Neural cell (in vitro differentiated cells): ENCODE measurements at regions not wholly inside any gene's neighbourhood (a gene's known extent, or its start where the extent isn't known, plus 50 kb on each side); places are given as distances from the start of the nearest gene placed in this dataset.

Experiments used
- H2AFZ ChIP-seq: fragments of 200-600, 300-800 bp; sonication (generic), shearing (Covaris generic); 2 replicates; pipeline ENCODE4 v1.6.0; 2014; ENCODE audit warnings: low read depth, mild to moderate bottlenecking, antibody characterized with exemption, low read length, moderate library complexity
- H3F3A ChIP-seq: fragments of 200-600 bp; shearing (Covaris generic); 2 replicates; pipeline ENCODE4 v1.6.1; 2016; ENCODE audit warnings: mild to moderate bottlenecking, moderate library complexity, mixed read lengths, antibody characterized with exemption, low read length; ENCODE audit not compliant: insufficient read depth, poor library complexity, severe bottlenecking
- H3K27ac ChIP-seq: fragments of 200-600, 300-800 bp; sonication (generic), shearing (Covaris generic); 2 replicates; pipeline ENCODE4 v1.5.1; 2014; ENCODE audit warnings: mild to moderate bottlenecking, low read length, moderate library complexity
- H3K27me3 ChIP-seq: fragments of 300-800, 200-600 bp; sonication (generic), shearing (Covaris generic); 2 replicates; pipeline ENCODE4 v1.6.0; 2014; ENCODE audit warnings: mild to moderate bottlenecking, low read depth, low read length, moderate library complexity; ENCODE audit not compliant: insufficient read depth
- H3K36me3 ChIP-seq: fragments of 300-800, 200-600 bp; sonication (generic), shearing (Covaris generic); 2 replicates; pipeline ENCODE4 v1.5.1; 2014; ENCODE audit warnings: mild to moderate bottlenecking, antibody characterized with exemption, low read length, moderate library complexity; ENCODE audit not compliant: insufficient read depth
- H3K4me2 ChIP-seq: fragments of 300-800, 200-600 bp; sonication (generic), shearing (Covaris generic); 2 replicates; pipeline ENCODE4 v1.6.0; 2014; ENCODE audit warnings: mild to moderate bottlenecking, low read length
- H3K4me3 ChIP-seq: fragments of 300-800, 200-600 bp; sonication (generic), shearing (Covaris generic); 2 replicates; pipeline ENCODE4 v1.5.1; 2014; ENCODE audit warnings: mild to moderate bottlenecking, low read length, moderate library complexity
- H3K79me2 ChIP-seq: fragments of 200-600 bp; shearing (Covaris generic); replicated peaks from 2 replicates; pipeline ENCODE4 v1.6.0; 2014; ENCODE audit warnings: mild to moderate bottlenecking, low read length, moderate library complexity; ENCODE audit not compliant: insufficient read depth
- H3K9ac ChIP-seq: fragments of 300-800, 200-600 bp; sonication (generic), shearing (Covaris generic); 2 replicates; pipeline ENCODE4 v1.6.1; 2016; ENCODE audit warnings: mild to moderate bottlenecking, low read length, mixed read lengths
- H3K9me2 ChIP-seq: fragments of 200-600 bp; shearing (Covaris generic); 2 replicates; pipeline ENCODE4 v1.6.1; 2016; ENCODE audit warnings: mild to moderate bottlenecking, low read length, mixed read lengths; ENCODE audit not compliant: insufficient read depth
- H3K9me3 ChIP-seq: fragments of 200-600, 300-800 bp; sonication (generic), shearing (Covaris generic); 2 replicates; pipeline ENCODE4 v1.6.1; 2016; ENCODE audit warnings: mild to moderate bottlenecking, mixed run types, low read length, moderate library complexity, mixed read lengths
- H4K20me1 ChIP-seq: fragments of 200-600 bp; shearing (Covaris generic); 2 replicates; pipeline ENCODE4 v1.6.1; 2016; ENCODE audit warnings: mild to moderate bottlenecking, mixed run types; ENCODE audit not compliant: insufficient read depth
- EP300 ChIP-seq: fragments of 450-650 bp; conservative IDR thresholded peaks from 2 replicates; pipeline ENCODE4 v1.6.1; 2014; ENCODE audit warnings: antibody characterized with exemption, mild to moderate bottlenecking, moderate library complexity; ENCODE audit not compliant: poor library complexity, severe bottlenecking
- EZH2 ChIP-seq: fragments of 200-600, 300-800 bp; shearing (Covaris generic), sonication (generic); IDR thresholded peaks from 2 replicates; pipeline ENCODE4 v1.6.1; 2014; ENCODE audit warnings: antibody characterized with exemption, low read length, borderline replicate concordance, mild to moderate bottlenecking; ENCODE audit not compliant: insufficient read depth, poor library complexity, severe bottlenecking
- MXI1 ChIP-seq: fragments of 450-650 bp; conservative IDR thresholded peaks from 2 replicates; pipeline ENCODE4 v1.6.1; 2014; ENCODE audit warnings: antibody characterized with exemption, mild to moderate bottlenecking; ENCODE audit not compliant: poor library complexity, severe bottlenecking
- POLR2AphosphoS5 ChIP-seq: IDR thresholded peaks from 2 replicates; pipeline ENCODE4 v1.6.1; 2012
- RAD21 ChIP-seq: fragments of 450-650 bp; conservative IDR thresholded peaks from 2 replicates; pipeline ENCODE4 v1.6.1; 2014; ENCODE audit warnings: antibody characterized with exemption, mild to moderate bottlenecking, moderate library complexity
- SMC3 ChIP-seq: fragments of 450-650 bp; conservative IDR thresholded peaks from 2 replicates; pipeline ENCODE4 v1.6.1; 2014; ENCODE audit warnings: antibody characterized with exemption, mild to moderate bottlenecking, moderate library complexity; ENCODE audit not compliant: poor library complexity
- TAF1 ChIP-seq: IDR thresholded peaks from 2 replicates; pipeline ENCODE4 v1.6.1; 2012; ENCODE audit warnings: low read depth
- TF ChIP-seq, protein P1 (sequence below): IDR thresholded peaks from 2 replicates; pipeline ENCODE4 v1.6.1; 2012; ENCODE audit warnings: borderline replicate concordance
- TF ChIP-seq, protein P2 (sequence below): fragments of 450-650 bp; IDR thresholded peaks from 2 replicates; pipeline ENCODE4 v1.5.1; 2014; ENCODE audit warnings: antibody characterized with exemption, mild to moderate bottlenecking, moderate library complexity; ENCODE audit not compliant: poor library complexity, severe bottlenecking

DNA sequence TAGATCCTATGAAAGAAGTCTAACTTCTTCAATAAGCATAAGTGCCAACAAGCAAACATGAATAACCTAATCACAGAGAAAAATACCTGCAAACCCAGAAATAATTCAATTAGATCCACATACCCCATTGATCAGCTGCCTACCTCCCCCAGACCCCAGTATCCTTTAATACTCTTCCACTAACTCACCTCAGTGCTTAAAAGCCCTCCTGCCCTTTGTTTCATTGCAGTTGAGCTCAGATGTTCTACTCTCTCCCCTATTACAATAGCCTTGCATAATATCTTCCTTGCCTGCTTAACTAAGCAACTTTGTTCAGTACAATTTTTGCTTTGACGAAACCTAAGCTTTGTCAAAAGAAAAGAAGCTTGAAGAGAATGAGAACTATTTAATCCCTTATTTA is 156.0 kb upstream of the ZC3H15 start:
- Histone ChIP-seq H3K9me2 (no peaks in the 10 kb centered on the region), H3K4me2 (no peak overlapping the region), H2AFZ (no peak overlapping the region), H4K20me1 (no peaks in the 10 kb centered on the region), H3K9me3 (no peaks in the 10 kb centered on the region), H3K4me3 (no peak overlapping the region), H3K79me2 (no peaks in the 10 kb centered on the region), H3K27me3 (no peaks in the 10 kb centered on the region), H3K36me3 (no peaks in the 10 kb centered on the region), H3K9ac (no peak overlapping the region), H3F3A (no peaks in the 10 kb centered on the region), H3K27ac (no peak overlapping the region)
- TF ChIP-seq, protein P1, sequence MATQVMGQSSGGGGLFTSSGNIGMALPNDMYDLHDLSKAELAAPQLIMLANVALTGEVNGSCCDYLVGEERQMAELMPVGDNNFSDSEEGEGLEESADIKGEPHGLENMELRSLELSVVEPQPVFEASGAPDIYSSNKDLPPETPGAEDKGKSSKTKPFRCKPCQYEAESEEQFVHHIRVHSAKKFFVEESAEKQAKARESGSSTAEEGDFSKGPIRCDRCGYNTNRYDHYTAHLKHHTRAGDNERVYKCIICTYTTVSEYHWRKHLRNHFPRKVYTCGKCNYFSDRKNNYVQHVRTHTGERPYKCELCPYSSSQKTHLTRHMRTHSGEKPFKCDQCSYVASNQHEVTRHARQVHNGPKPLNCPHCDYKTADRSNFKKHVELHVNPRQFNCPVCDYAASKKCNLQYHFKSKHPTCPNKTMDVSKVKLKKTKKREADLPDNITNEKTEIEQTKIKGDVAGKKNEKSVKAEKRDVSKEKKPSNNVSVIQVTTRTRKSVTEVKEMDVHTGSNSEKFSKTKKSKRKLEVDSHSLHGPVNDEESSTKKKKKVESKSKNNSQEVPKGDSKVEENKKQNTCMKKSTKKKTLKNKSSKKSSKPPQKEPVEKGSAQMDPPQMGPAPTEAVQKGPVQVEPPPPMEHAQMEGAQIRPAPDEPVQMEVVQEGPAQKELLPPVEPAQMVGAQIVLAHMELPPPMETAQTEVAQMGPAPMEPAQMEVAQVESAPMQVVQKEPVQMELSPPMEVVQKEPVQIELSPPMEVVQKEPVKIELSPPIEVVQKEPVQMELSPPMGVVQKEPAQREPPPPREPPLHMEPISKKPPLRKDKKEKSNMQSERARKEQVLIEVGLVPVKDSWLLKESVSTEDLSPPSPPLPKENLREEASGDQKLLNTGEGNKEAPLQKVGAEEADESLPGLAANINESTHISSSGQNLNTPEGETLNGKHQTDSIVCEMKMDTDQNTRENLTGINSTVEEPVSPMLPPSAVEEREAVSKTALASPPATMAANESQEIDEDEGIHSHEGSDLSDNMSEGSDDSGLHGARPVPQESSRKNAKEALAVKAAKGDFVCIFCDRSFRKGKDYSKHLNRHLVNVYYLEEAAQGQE = no peak
- TF ChIP-seq, protein P2, sequence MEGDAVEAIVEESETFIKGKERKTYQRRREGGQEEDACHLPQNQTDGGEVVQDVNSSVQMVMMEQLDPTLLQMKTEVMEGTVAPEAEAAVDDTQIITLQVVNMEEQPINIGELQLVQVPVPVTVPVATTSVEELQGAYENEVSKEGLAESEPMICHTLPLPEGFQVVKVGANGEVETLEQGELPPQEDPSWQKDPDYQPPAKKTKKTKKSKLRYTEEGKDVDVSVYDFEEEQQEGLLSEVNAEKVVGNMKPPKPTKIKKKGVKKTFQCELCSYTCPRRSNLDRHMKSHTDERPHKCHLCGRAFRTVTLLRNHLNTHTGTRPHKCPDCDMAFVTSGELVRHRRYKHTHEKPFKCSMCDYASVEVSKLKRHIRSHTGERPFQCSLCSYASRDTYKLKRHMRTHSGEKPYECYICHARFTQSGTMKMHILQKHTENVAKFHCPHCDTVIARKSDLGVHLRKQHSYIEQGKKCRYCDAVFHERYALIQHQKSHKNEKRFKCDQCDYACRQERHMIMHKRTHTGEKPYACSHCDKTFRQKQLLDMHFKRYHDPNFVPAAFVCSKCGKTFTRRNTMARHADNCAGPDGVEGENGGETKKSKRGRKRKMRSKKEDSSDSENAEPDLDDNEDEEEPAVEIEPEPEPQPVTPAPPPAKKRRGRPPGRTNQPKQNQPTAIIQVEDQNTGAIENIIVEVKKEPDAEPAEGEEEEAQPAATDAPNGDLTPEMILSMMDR = no peak
- TF ChIP-seq RAD21 (no peak), EP300 (no peak), POLR2AphosphoS5 (no peak), EZH2 (no peak), MXI1 (no peak), SMC3 (no peak), TAF1 (no peak)

DNA sequence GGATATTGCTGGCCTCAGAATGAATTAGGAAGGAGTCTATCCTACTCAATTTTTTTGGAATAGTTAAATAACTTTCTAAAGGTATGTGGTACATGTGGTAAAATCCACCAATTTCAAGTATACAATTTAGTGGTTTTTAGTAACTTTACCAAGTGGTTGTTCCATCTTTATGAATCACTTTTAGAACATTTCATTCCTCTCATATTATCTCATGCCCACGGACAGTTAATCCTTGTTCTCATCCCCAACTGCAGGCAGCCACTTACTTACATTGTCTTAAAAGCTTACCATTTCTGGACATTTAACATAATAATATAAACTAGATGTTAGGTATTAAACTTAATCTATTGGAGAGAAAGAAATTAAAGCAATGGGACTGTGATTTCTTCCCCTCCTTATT is 146.3 kb upstream of the ZC3H15 start:
- H3K9ac ChIP-seq = no peak overlapping the region
- H3K4me3 ChIP-seq = no peak overlapping the region
- H3K9me3 ChIP-seq = no peaks in the 10 kb centered on the region
- H4K20me1 ChIP-seq = no peaks in the 10 kb centered on the region
- H3K9me2 ChIP-seq = no peaks in the 10 kb centered on the region
- H3K36me3 ChIP-seq = no peaks in the 10 kb centered on the region
- no peaks in the 10 kb centered on the region for H3K27me3 ChIP-seq
- H3K79me2 ChIP-seq = no peaks in the 10 kb centered on the region
- TF ChIP-seq TAF1 (no peak), EP300 (no peak), RAD21 (no peak), EZH2 (no peak), SMC3 (no peak), MXI1 (no peak), POLR2AphosphoS5 (no peak)
- TF ChIP-seq, protein P1 = no peak
- H2AFZ ChIP-seq = no peak overlapping the region
- no peak overlapping the region for H3K4me2 ChIP-seq
- no peak overlapping the region for H3K27ac ChIP-seq
- H3F3A ChIP-seq = no peaks in the 10 kb centered on the region
